ENCODE measurements at regions not wholly inside any gene's neighbourhood (a gene's known extent, or its start where the extent isn't known, plus 50 kb on each side); places are given as distances from the start of the nearest gene placed in this dataset.

- Histone ChIP-seq H3K9me3 (replicated peaks; ENCODE audit: insufficient read depth, low read length) (no peaks in the 10 kb centered on the region), H3K9me2 (replicated peaks; ENCODE audit: insufficient read depth, low read length) (no peaks in the 10 kb centered on the region), H3K4me3 (ENCODE audit: low read length) (no peak overlapping the region), H3K27me3 (replicated peaks; ENCODE audit: insufficient read depth, low read length) (no peaks in the 10 kb centered on the region), H3K36me3 (replicated peaks; ENCODE audit: insufficient read depth, low read length) (no peaks in the 10 kb centered on the region), H3K79me2 (ENCODE audit: low read length) (no peaks in the 10 kb centered on the region), H3K9ac (ENCODE audit: low read length) (no peak overlapping the region), H4K20me1 (ENCODE audit: insufficient read depth, low read length) (no peaks in the 10 kb centered on the region), H3F3A (ENCODE audit: insufficient read depth, low read length) (no peaks in the 10 kb centered on the region), H3K27ac (ENCODE audit: low read length) (no peak overlapping the region), H3K4me1 (ENCODE audit: low read length) (no peaks in the 10 kb centered on the region), H3K4me2 (ENCODE audit: low read depth, low read length) (no peak overlapping the region), H2AFZ (ENCODE audit: low read length) (no peak overlapping the region)
- DNase-seq, result no peak
- TF ChIP-seq EZH2 (optimal IDR thresholded peaks at IDR 0.05; ENCODE audit: low read depth, low read length), result no peak
These were observed 237.1 kb downstream of the AMY1C start for GRCh38 chr1:103986792-103987191.

- no peaks in the 10 kb centered on the region for H3K27me3 ChIP-seq (replicated peaks; ENCODE audit: insufficient read depth, low read length)
- H3K27ac ChIP-seq (ENCODE audit: low read length), result no peak overlapping the region
- H2AFZ ChIP-seq (ENCODE audit: low read length), result no peak overlapping the region
- H3K4me3 ChIP-seq (ENCODE audit: low read length), result no peak overlapping the region
- no peak for DNase-seq
- H3K4me1 ChIP-seq (ENCODE audit: low read length), result no peaks in the 10 kb centered on the region
- no peak overlapping the region for H3K9ac ChIP-seq (ENCODE audit: low read length)
- no peaks in the 10 kb centered on the region for H3F3A ChIP-seq (ENCODE audit: insufficient read depth, low read length)
- no peaks in the 10 kb centered on the region for H4K20me1 ChIP-seq (ENCODE audit: insufficient read depth, low read length)
- no peaks in the 10 kb centered on the region for H3K36me3 ChIP-seq (replicated peaks; ENCODE audit: insufficient read depth, low read length)
- H3K9me3 ChIP-seq (replicated peaks; ENCODE audit: insufficient read depth, low read length), result no peaks in the 10 kb centered on the region
- H3K9me2 ChIP-seq (replicated peaks; ENCODE audit: insufficient read depth, low read length), result no peaks in the 10 kb centered on the region
- TF ChIP-seq EZH2 (optimal IDR thresholded peaks at IDR 0.05; ENCODE audit: low read depth, low read length), result no peak
- no peak for TF ChIP-seq CTCF (IDR thresholded peaks at IDR 0.05; ENCODE audit: low read length)
- no peak for TF ChIP-seq EZH2phosphoT487 (IDR thresholded peaks at IDR 0.05; ENCODE audit: low read length)
- H3K79me2 ChIP-seq (ENCODE audit: low read length), result no peaks in the 10 kb centered on the region
- H3K4me2 ChIP-seq (ENCODE audit: low read depth, low read length), result no peak overlapping the region
These were observed 247.9 kb downstream of the AMY1C start for GRCh38 chr1:103997631-103998030.

- Histone ChIP-seq H4K20me1 (ENCODE audit: insufficient read depth, low read length) (no peaks in the 10 kb centered on the region), H3K4me3 (ENCODE audit: low read length) (no peak overlapping the region), H3K9me3 (replicated peaks; ENCODE audit: insufficient read depth, low read length) (no peaks in the 10 kb centered on the region), H3K9ac (ENCODE audit: low read length) (no peak overlapping the region), H3F3A (ENCODE audit: insufficient read depth, low read length) (no peaks in the 10 kb centered on the region), H3K79me2 (ENCODE audit: low read length) (no peaks in the 10 kb centered on the region), H3K36me3 (replicated peaks; ENCODE audit: insufficient read depth, low read length) (no peaks in the 10 kb centered on the region), H3K27ac (ENCODE audit: low read length) (no peak overlapping the region), H3K9me2 (replicated peaks; ENCODE audit: insufficient read depth, low read length) (no peaks in the 10 kb centered on the region), H2AFZ (ENCODE audit: low read length) (no peak overlapping the region), H3K4me1 (ENCODE audit: low read length) (no peaks in the 10 kb centered on the region), H3K27me3 (replicated peaks; ENCODE audit: insufficient read depth, low read length) (no peaks in the 10 kb centered on the region), H3K4me2 (ENCODE audit: low read depth, low read length) (no peak overlapping the region)
- TF ChIP-seq EZH2phosphoT487 (IDR thresholded peaks at IDR 0.05; ENCODE audit: low read length) (no peak), CTCF (IDR thresholded peaks at IDR 0.05; ENCODE audit: low read length) (no peak), EZH2 (optimal IDR thresholded peaks at IDR 0.05; ENCODE audit: low read depth, low read length) (no peak)
- DNase-seq, result no peak
These were observed 269.4 kb downstream of the AMY1C start for GRCh38 chr1:104018922-104019674.

GRCh38 chr1:104019675-104020049, 270.0 kb downstream of the AMY1C start:
- no peak for DNase-seq
- H3F3A ChIP-seq (ENCODE audit: insufficient read depth, low read length), result no peaks in the 10 kb centered on the region
- no peak overlapping the region for H3K4me3 ChIP-seq (ENCODE audit: low read length)
- TF ChIP-seq EZH2phosphoT487 (IDR thresholded peaks at IDR 0.05; ENCODE audit: low read length) (no peak), CTCF (IDR thresholded peaks at IDR 0.05; ENCODE audit: low read length) (no peak), EZH2 (optimal IDR thresholded peaks at IDR 0.05; ENCODE audit: low read depth, low read length) (no peak)
- no peak overlapping the region for H2AFZ ChIP-seq (ENCODE audit: low read length)
- no peaks in the 10 kb centered on the region for H3K36me3 ChIP-seq (replicated peaks; ENCODE audit: insufficient read depth, low read length)
- H3K9me3 ChIP-seq (replicated peaks; ENCODE audit: insufficient read depth, low read length), result no peaks in the 10 kb centered on the region
- no peaks in the 10 kb centered on the region for H4K20me1 ChIP-seq (ENCODE audit: insufficient read depth, low read length)
- no peak overlapping the region for H3K27ac ChIP-seq (ENCODE audit: low read length)
- H3K4me2 ChIP-seq (ENCODE audit: low read depth, low read length), result no peak overlapping the region
- H3K27me3 ChIP-seq (replicated peaks; ENCODE audit: insufficient read depth, low read length), result no peaks in the 10 kb centered on the region
- no peaks in the 10 kb centered on the region for H3K9me2 ChIP-seq (replicated peaks; ENCODE audit: insufficient read depth, low read length)
- no peak overlapping the region for H3K9ac ChIP-seq (ENCODE audit: low read length)
- no peaks in the 10 kb centered on the region for H3K4me1 ChIP-seq (ENCODE audit: low read length)
- no peaks in the 10 kb centered on the region for H3K79me2 ChIP-seq (ENCODE audit: low read length)

Measured in MM.1S (cell line).